H1 (cell line): ENCODE measurements at regions not wholly inside any gene's neighbourhood (a gene's known extent, or its start where the extent isn't known, plus 50 kb on each side); places are given as distances from the start of the nearest gene placed in this dataset.
"Not testable (repeated sequence)": the region's sequence is repeated elsewhere in the genome, so short reads cannot be mapped to it uniquely, and the experiment has no call there.

Experiments
- CTCF ChIA-PET: fragments of 300-600 bp; sonication (Branson Sonifier 250); formaldehyde crosslinking; loops from one replicate; lab custom pipeline; 2021; ENCODE audit not compliant: partially characterized antibody; lab: Charles Lee
- POLR2A ChIA-PET: fragments of 300-600 bp; sonication (Branson Sonifier 250); formaldehyde crosslinking; loops from one replicate; lab custom pipeline; 2021; ENCODE audit warnings: inconsistent platforms; ENCODE audit not compliant: partially characterized antibody; lab: Charles Lee
- DNase-seq, 2 experiments: peaks; one replicate each; pipeline versions ENCODE4 v3.0.0 to v3.0.0-alpha.2; 2010 to 2022; ENCODE audit warnings: low spot score in 2 of 2, low read depth in 1 of 2, mixed read lengths in 1 of 2
- FAIRE-seq: peaks from 2 replicates; lab custom pipeline; 2011; peaks lifted over from hg19 to GRCh38; lab: Jason Lieb, UNC
- H2AFZ ChIP-seq: 2 replicates; pipeline ENCODE4 v1.8.1; 2012; ENCODE audit warnings: low read length, inconsistent platforms
- H2AK5ac ChIP-seq: 2 replicates; pipeline ENCODE4 v1.6.1; 2013; ENCODE audit warnings: low read depth, low read length
- H2BK120ac ChIP-seq: replicated peaks from 2 replicates; pipeline ENCODE3; 2013; ENCODE audit warnings: low read depth, low read length, inconsistent platforms
- H2BK12ac ChIP-seq: 2 replicates; pipeline ENCODE4 v1.6.1; 2013; ENCODE audit warnings: low read depth, low read length
- H2BK15ac ChIP-seq: 2 replicates; pipeline ENCODE4 v1.6.1; 2013; ENCODE audit warnings: low read length
- H2BK20ac ChIP-seq: 2 replicates; pipeline ENCODE4 v1.6.1; 2013; ENCODE audit warnings: low read length
- H2BK5ac ChIP-seq: 2 replicates; pipeline ENCODE4 v1.6.1; 2013; ENCODE audit warnings: low read depth, low read length
- H3K14ac ChIP-seq: 2 replicates; pipeline ENCODE4 v1.6.1; 2013; ENCODE audit warnings: inconsistent platforms; ENCODE audit not compliant: insufficient read length
- H3K18ac ChIP-seq: 2 replicates; pipeline ENCODE4 v1.6.1; 2013; ENCODE audit warnings: low read length; ENCODE audit errors: extremely low read depth
- H3K23ac ChIP-seq: 2 replicates; pipeline ENCODE4 v1.6.1; 2013; ENCODE audit warnings: inconsistent platforms; ENCODE audit not compliant: insufficient read length
- H3K23me2 ChIP-seq: 2 replicates; pipeline ENCODE4 v1.6.1; 2013; ENCODE audit warnings: low read depth, low read length
- H3K27ac ChIP-seq: 2 replicates; pipeline ENCODE4 v1.6.1; 2011; ENCODE audit warnings: low read depth, low read length, inconsistent platforms
- H3K27me3 ChIP-seq, 4 experiments: replicated peaks in 1 of 4; 1 replicate in 1 of 4; 2 replicates in 3 of 4; pipeline versions ENCODE4 v1.6.1 to v1.8.1; 2011 to 2013; ENCODE audit warnings: low read length in 3 of 4, mild to moderate bottlenecking in 3 of 4, inconsistent platforms in 2 of 4, mixed read lengths in 2 of 4, moderate library complexity in 1 of 4; ENCODE audit not compliant: control insufficient read depth in 3 of 4, insufficient read depth in 3 of 4; ENCODE audit errors: extremely low read depth in 1 of 4
- H3K36me3 ChIP-seq, 4 experiments: 2 replicates each; pipeline versions ENCODE4 v1.6.1 to v1.8.1; 2011 to 2013; ENCODE audit warnings: mild to moderate bottlenecking in 4 of 4, low read length in 3 of 4, moderate library complexity in 2 of 4, control low read depth in 1 of 4, inconsistent platforms in 1 of 4; ENCODE audit not compliant: insufficient read depth in 4 of 4, control insufficient read depth in 2 of 4
- H3K4ac ChIP-seq: replicated peaks from 2 replicates; pipeline ENCODE3; 2013; ENCODE audit warnings: low read length, low read depth, mixed read lengths, inconsistent platforms; ENCODE audit not compliant: insufficient read length
- H3K4me1 ChIP-seq, 4 experiments: replicated peaks in 1 of 4; 1 replicate in 1 of 4; 2 replicates in 3 of 4; pipeline versions ENCODE4 v1.6.1 to v1.8.1; 2011 to 2013; ENCODE audit warnings: low read length in 3 of 4, inconsistent platforms in 2 of 4, mixed read lengths in 1 of 4; ENCODE audit not compliant: insufficient read depth in 4 of 4, control insufficient read depth in 3 of 4
- H3K4me2 ChIP-seq, 2 experiments: 2 replicates each; pipeline versions ENCODE4 v1.6.1 to v1.8.1; 2011 to 2013; ENCODE audit warnings: low read depth in 2 of 2, low read length in 2 of 2, control low read depth in 1 of 2, inconsistent platforms in 1 of 2, mild to moderate bottlenecking in 1 of 2; ENCODE audit not compliant: insufficient read depth in 1 of 2
- H3K4me3 ChIP-seq, 4 experiments: fragments of 200-600, 300-600 bp in 1 of 4; sonication (generic), shearing (Covaris generic), sonication (Bioruptor Twin) in 1 of 4; 2 replicates each; pipeline versions ENCODE4 v1.5.1 to v1.8.1; 2011 to 2016; ENCODE audit warnings: low read length in 4 of 4, low read depth in 3 of 4, control low read depth in 2 of 4, inconsistent platforms in 2 of 4, mild to moderate bottlenecking in 2 of 4, mixed read lengths in 1 of 4, moderate library complexity in 1 of 4; ENCODE audit not compliant: insufficient read depth in 2 of 4; ENCODE audit errors: extremely low read depth in 1 of 4
- H3K56ac ChIP-seq: replicated peaks from 2 replicates; pipeline ENCODE3; 2013; ENCODE audit warnings: low read depth, mild to moderate bottlenecking, mixed read lengths, low read length, inconsistent platforms; ENCODE audit not compliant: insufficient read length
- H3K79me1 ChIP-seq: 2 replicates; pipeline ENCODE4 v1.6.1; 2013; ENCODE audit warnings: low read depth, low read length, control low read depth
- H3K79me2 ChIP-seq, 2 experiments: 2 replicates each; pipeline versions ENCODE4 v1.6.1 to v1.8.1; 2012 to 2013; ENCODE audit warnings: low read length in 2 of 2, mild to moderate bottlenecking in 2 of 2, inconsistent platforms in 1 of 2; ENCODE audit not compliant: insufficient read depth in 2 of 2, control insufficient read depth in 1 of 2
- H3K9ac ChIP-seq, 4 experiments: replicated peaks in 1 of 4; 1 replicate in 1 of 4; 2 replicates in 3 of 4; pipeline versions ENCODE4 v1.6.1 to v1.8.1; 2011 to 2013; ENCODE audit warnings: low read depth in 3 of 4, low read length in 3 of 4, control low read depth in 2 of 4, mild to moderate bottlenecking in 2 of 4, moderate library complexity in 2 of 4, inconsistent platforms in 1 of 4; ENCODE audit errors: extremely low read depth in 1 of 4
- H3K9me3 ChIP-seq, 2 experiments: 2 replicates each; pipeline versions ENCODE4 v1.6.1 to v1.8.1; 2012 to 2013; ENCODE audit warnings: mild to moderate bottlenecking in 2 of 2, moderate library complexity in 2 of 2, control low read depth in 1 of 2, inconsistent platforms in 1 of 2, low read depth in 1 of 2, low read length in 1 of 2, mixed read lengths in 1 of 2; ENCODE audit not compliant: insufficient read depth in 2 of 2
- H4K20me1 ChIP-seq, 2 experiments: replicated peaks in 1 of 2; 2 replicates each; pipeline versions ENCODE3 to v1.8.1; 2011 to 2013; ENCODE audit warnings: inconsistent platforms in 2 of 2, low read length in 2 of 2, mild to moderate bottlenecking in 1 of 2; ENCODE audit not compliant: insufficient read depth in 2 of 2, control insufficient read depth in 1 of 2
- H4K5ac ChIP-seq: 2 replicates; pipeline ENCODE4 v1.6.1; 2013; ENCODE audit warnings: low read length, low read depth, mixed read lengths, inconsistent platforms; ENCODE audit not compliant: insufficient read length
- H4K8ac ChIP-seq: 2 replicates; pipeline ENCODE4 v1.8.0; 2013; ENCODE audit warnings: mild to moderate bottlenecking, moderate library complexity, low read length, inconsistent platforms; ENCODE audit not compliant: insufficient read depth; ENCODE audit errors: extremely low read depth
- H4K91ac ChIP-seq: replicated peaks from 2 replicates; pipeline ENCODE3; 2013; ENCODE audit warnings: low read length, mixed read lengths, inconsistent platforms; ENCODE audit not compliant: insufficient read length
- WGBS, 2 experiments: shearing (Covaris generic) in 1 of 2; methylation state at CpG; one replicate each; pipeline versions ENCODE4 v1.1.6 to v1.1.7; 2013 to 2015; ENCODE audit warnings: low lambda C conversion rate in 2 of 2, mixed read lengths in 2 of 2, inconsistent platforms in 1 of 2, low coverage in 1 of 2, missing lambda C conversion rate in 1 of 2; ENCODE audit not compliant: insufficient replicate concordance in 2 of 2, insufficient coverage in 1 of 2, insufficient read length in 1 of 2; ENCODE audit errors: extremely low coverage in 1 of 2, missing lambda C conversion rate in 1 of 2; 5-methylcytosine and 5-hydroxymethylcytosine counted together

DNA sequence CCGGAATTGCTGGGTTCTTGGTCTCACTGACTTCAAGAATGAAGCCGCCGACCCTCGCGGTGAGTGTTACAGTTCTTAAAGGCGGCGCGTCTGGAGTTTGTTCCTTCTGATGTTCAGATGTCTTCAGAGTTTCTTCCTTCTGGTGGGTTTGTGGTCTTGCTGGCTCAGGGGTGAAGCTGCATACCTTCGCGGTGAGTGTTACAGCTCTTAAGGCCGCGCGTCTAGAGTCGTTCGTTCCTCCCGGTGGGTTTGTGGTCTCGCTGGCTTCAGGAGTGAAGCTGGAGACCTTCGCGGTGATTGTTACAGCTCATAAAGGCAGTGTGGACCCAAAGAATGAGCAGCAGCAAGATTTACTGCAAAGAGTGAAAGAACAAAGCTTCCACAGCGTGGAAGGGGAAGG is 792.1 kb upstream of the CCDC179 start:
- H3K27ac ChIP-seq, H2BK15ac ChIP-seq, H3K23ac ChIP-seq, H3K56ac ChIP-seq, H3K79me2 ChIP-seq, H2BK12ac ChIP-seq, H3K9me3 ChIP-seq, H3K9ac ChIP-seq, H3K36me3 ChIP-seq, H3K79me1 ChIP-seq, H2BK5ac ChIP-seq, H3K23me2 ChIP-seq, H3K27me3 ChIP-seq, H3K4ac ChIP-seq, H3K4me3 ChIP-seq, H3K14ac ChIP-seq, H4K5ac ChIP-seq, FAIRE-seq, H2AFZ ChIP-seq, DNase-seq, H2BK20ac ChIP-seq, H4K8ac ChIP-seq, POLR2A ChIA-PET, H3K4me2 ChIP-seq, H2AK5ac ChIP-seq, H4K20me1 ChIP-seq, H2BK120ac ChIP-seq, H3K4me1 ChIP-seq, H3K18ac ChIP-seq, H4K91ac ChIP-seq: not testable (repeated sequence)
- WGBS, 2 experiments: 97% methylated on average over 15 of the region's 20 CpGs; no CpG with 5 or more reads in 1 of the 2 experiments
- CTCF ChIA-PET: interaction anchor here (0.6 kb wide), 2 partner anchors 235 to 811 kb away, joined by 3 read pairs; no protein-coding TSS in a partner anchor
